ENCODE measurements at regions not wholly inside any gene's neighbourhood (a gene's known extent, or its start where the extent isn't known, plus 50 kb on each side); places are given as distances from the start of the nearest gene placed in this dataset.

DNA sequence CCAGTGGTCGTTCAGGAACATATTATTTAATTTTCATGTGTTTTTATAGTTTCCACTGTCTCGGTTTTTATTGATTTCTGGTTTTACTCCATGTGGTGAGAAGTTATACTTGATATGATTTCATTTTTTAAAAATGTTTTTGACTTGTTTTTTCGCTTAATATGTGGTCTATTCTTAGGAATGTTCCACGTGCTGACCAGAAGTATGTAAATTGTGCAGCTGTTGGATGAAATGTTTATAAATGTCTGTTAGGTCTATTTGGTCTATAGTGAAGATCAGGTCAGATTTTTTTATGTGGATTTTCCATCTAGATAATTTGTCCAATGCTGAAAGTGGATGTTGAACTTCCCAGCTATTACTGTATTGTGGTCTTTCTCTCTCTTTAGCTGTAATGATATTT, 433.8 kb upstream of the MIS18BP1 start (continued):
- TF ChIP-seq, protein P1, sequence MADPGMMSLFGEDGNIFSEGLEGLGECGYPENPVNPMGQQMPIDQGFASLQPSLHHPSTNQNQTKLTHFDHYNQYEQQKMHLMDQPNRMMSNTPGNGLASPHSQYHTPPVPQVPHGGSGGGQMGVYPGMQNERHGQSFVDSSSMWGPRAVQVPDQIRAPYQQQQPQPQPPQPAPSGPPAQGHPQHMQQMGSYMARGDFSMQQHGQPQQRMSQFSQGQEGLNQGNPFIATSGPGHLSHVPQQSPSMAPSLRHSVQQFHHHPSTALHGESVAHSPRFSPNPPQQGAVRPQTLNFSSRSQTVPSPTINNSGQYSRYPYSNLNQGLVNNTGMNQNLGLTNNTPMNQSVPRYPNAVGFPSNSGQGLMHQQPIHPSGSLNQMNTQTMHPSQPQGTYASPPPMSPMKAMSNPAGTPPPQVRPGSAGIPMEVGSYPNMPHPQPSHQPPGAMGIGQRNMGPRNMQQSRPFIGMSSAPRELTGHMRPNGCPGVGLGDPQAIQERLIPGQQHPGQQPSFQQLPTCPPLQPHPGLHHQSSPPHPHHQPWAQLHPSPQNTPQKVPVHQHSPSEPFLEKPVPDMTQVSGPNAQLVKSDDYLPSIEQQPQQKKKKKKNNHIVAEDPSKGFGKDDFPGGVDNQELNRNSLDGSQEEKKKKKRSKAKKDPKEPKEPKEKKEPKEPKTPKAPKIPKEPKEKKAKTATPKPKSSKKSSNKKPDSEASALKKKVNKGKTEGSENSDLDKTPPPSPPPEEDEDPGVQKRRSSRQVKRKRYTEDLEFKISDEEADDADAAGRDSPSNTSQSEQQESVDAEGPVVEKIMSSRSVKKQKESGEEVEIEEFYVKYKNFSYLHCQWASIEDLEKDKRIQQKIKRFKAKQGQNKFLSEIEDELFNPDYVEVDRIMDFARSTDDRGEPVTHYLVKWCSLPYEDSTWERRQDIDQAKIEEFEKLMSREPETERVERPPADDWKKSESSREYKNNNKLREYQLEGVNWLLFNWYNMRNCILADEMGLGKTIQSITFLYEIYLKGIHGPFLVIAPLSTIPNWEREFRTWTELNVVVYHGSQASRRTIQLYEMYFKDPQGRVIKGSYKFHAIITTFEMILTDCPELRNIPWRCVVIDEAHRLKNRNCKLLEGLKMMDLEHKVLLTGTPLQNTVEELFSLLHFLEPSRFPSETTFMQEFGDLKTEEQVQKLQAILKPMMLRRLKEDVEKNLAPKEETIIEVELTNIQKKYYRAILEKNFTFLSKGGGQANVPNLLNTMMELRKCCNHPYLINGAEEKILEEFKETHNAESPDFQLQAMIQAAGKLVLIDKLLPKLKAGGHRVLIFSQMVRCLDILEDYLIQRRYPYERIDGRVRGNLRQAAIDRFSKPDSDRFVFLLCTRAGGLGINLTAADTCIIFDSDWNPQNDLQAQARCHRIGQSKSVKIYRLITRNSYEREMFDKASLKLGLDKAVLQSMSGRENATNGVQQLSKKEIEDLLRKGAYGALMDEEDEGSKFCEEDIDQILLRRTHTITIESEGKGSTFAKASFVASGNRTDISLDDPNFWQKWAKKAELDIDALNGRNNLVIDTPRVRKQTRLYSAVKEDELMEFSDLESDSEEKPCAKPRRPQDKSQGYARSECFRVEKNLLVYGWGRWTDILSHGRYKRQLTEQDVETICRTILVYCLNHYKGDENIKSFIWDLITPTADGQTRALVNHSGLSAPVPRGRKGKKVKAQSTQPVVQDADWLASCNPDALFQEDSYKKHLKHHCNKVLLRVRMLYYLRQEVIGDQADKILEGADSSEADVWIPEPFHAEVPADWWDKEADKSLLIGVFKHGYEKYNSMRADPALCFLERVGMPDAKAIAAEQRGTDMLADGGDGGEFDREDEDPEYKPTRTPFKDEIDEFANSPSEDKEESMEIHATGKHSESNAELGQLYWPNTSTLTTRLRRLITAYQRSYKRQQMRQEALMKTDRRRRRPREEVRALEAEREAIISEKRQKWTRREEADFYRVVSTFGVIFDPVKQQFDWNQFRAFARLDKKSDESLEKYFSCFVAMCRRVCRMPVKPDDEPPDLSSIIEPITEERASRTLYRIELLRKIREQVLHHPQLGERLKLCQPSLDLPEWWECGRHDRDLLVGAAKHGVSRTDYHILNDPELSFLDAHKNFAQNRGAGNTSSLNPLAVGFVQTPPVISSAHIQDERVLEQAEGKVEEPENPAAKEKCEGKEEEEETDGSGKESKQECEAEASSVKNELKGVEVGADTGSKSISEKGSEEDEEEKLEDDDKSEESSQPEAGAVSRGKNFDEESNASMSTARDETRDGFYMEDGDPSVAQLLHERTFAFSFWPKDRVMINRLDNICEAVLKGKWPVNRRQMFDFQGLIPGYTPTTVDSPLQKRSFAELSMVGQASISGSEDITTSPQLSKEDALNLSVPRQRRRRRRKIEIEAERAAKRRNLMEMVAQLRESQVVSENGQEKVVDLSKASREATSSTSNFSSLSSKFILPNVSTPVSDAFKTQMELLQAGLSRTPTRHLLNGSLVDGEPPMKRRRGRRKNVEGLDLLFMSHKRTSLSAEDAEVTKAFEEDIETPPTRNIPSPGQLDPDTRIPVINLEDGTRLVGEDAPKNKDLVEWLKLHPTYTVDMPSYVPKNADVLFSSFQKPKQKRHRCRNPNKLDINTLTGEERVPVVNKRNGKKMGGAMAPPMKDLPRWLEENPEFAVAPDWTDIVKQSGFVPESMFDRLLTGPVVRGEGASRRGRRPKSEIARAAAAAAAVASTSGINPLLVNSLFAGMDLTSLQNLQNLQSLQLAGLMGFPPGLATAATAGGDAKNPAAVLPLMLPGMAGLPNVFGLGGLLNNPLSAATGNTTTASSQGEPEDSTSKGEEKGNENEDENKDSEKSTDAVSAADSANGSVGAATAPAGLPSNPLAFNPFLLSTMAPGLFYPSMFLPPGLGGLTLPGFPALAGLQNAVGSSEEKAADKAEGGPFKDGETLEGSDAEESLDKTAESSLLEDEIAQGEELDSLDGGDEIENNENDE (IDR thresholded peaks at IDR 0.05; ENCODE audit: insufficient replicate concordance, low read length), result no peak
- no peak for TF ChIP-seq SP1 (IDR thresholded peaks at IDR 0.05; ENCODE audit: low read depth, low read length)
- no peak for TF ChIP-seq CTBP2 (IDR thresholded peaks at IDR 0.05; ENCODE audit: borderline replicate concordance, insufficient read depth, insufficient read length, low read length)
- no peak for TF ChIP-seq GABPA (IDR thresholded peaks at IDR 0.05; ENCODE audit: borderline replicate concordance, insufficient read depth, low read length)
- no peak for TF ChIP-seq CHD1 (IDR thresholded peaks at IDR 0.05; ENCODE audit: low read depth, low read length)
- TF ChIP-seq PHF8 (conservative IDR thresholded peaks at IDR 0.05; ENCODE audit: low read depth, low read length), result no peak
- TF ChIP-seq SRF (IDR thresholded peaks at IDR 0.05; ENCODE audit: low read depth, low read length), result no peak
- no peak for TF ChIP-seq RXRA (IDR thresholded peaks at IDR 0.05; ENCODE audit: insufficient read depth, low read depth, low read length)
- TF ChIP-seq TCF12 (IDR thresholded peaks at IDR 0.05; ENCODE audit: low read depth, low read length), result no peak
- TF ChIP-seq CHD2 (IDR thresholded peaks at IDR 0.05; ENCODE audit: low read length), result no peak
- TF ChIP-seq FOSL1 (IDR thresholded peaks at IDR 0.05; ENCODE audit: insufficient read depth, low read depth, low read length), result no peak
- no peak for TF ChIP-seq CEBPB (IDR thresholded peaks at IDR 0.05; ENCODE audit: low read depth, low read length)
- TF ChIP-seq NRF1 (IDR thresholded peaks at IDR 0.05; ENCODE audit: low read depth, low read length), result no peak

Data from H1 (cell line).